ENCODE measurements at regions not wholly inside any gene's neighbourhood (a gene's known extent, or its start where the extent isn't known, plus 50 kb on each side); places are given as distances from the start of the nearest gene placed in this dataset.

DNA sequence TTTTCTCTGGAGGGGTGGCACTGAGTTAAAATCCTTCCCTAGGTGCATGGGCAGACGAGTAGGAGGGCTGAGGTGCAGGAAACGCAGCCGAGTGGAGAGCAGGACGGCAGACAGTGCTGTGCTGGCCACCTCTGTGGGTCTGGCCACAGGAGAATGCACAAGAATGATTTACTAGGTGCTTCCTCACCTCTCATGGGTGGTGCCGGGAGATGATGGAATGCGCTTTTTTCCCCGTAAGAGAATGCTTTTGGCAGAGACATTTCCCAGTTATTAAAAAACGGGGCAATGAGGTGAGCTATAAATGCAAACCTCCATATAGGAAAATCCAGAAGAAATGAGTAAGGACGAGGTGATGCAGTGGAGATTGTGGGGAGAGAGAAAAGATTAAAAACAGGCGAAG is 86.1 kb downstream of the ADAMTS15 start:
- TF ChIP-seq POLR2AphosphoS5 (IDR thresholded peaks at IDR 0.05) (no peak), POLR2A (IDR thresholded peaks at IDR 0.05) (no peak)
- TF ChIP-seq, protein P1, sequence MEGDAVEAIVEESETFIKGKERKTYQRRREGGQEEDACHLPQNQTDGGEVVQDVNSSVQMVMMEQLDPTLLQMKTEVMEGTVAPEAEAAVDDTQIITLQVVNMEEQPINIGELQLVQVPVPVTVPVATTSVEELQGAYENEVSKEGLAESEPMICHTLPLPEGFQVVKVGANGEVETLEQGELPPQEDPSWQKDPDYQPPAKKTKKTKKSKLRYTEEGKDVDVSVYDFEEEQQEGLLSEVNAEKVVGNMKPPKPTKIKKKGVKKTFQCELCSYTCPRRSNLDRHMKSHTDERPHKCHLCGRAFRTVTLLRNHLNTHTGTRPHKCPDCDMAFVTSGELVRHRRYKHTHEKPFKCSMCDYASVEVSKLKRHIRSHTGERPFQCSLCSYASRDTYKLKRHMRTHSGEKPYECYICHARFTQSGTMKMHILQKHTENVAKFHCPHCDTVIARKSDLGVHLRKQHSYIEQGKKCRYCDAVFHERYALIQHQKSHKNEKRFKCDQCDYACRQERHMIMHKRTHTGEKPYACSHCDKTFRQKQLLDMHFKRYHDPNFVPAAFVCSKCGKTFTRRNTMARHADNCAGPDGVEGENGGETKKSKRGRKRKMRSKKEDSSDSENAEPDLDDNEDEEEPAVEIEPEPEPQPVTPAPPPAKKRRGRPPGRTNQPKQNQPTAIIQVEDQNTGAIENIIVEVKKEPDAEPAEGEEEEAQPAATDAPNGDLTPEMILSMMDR (IDR thresholded peaks at IDR 0.05 in 8 of 11, conservative IDR thresholded peaks at IDR 0.05 in 3 of 11): no peak

Data from spleen (tissue), 7 donors.